GM18870 (cell line): ENCODE measurements at regions not wholly inside any gene's neighbourhood (a gene's known extent, or its start where the extent isn't known, plus 50 kb on each side); places are given as distances from the start of the nearest gene placed in this dataset.
A peak's percentile ranks its signal among the peaks of the same experiment; 100 is the strongest.
"Not testable (repeated sequence)": the region's sequence is repeated elsewhere in the genome, so short reads cannot be mapped to it uniquely, and the experiment has no call there.

ENCODE experiments used
- ATAC-seq: cut with Tn5 transposase; IDR thresholded peaks from one replicate; pipeline ENCODE4 v1.9.1; 2021; ENCODE audit warnings: moderate library complexity; ENCODE audit not compliant: unreplicated experiment

DNA sequence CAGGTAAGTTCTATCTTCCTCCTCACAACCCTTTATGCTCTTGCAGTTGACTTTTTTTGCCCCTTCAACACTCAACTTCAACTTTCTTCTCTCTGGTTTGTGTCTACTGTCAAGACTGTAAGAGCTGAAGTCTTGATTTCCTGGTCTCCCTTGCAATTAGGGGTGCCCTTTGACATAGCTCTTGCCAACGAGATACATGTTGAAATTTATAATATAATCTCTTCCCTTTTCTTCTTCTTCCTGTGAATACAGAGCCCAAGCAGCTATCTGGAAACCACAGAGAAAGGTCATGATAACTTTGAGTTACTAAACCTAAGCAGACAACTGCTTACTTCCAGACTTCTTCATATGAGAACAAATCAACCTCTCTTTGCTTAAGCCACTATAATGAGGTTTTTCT is 163.5 kb downstream of the MC4R start:
- no peak for ATAC-seq

DNA sequence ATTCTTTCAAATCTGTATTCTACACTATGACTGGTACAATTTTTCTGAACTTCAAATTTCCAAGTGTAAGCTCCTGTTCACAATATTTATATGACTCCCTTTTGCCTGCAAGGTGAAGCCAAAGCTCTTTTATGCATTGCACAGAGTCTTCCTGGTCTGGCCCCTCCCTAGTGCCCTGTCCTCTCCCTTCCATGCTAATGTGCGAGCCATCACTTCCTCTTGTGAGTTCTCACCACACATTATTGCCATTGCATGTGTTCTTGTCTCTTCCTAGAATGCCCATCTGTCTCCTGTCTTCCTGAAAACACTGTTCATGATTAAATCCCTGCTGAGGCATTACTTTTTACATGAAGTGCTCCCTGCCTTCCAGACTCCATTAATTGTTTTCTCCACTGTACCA is 169.9 kb downstream of the MC4R start:
- no peak for ATAC-seq

DNA sequence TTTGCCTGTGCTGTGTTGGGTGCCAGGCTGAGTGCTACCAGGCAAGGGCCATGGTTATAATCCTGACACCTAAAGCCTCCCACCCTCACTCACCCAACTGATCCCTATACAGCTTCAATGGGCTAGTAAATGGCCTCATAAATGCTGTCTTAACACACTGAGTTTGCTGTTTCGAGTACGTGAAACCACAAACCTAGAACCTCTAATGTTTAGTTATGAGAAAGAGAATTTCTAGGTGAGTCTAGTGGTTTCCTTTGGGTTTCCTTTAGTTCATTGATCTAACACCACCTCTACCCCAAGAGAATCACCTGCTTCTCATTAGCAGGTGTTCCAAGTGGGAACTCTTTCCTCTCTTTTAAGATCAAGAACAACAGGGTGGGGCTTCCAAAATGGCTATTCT is 172.0 kb downstream of the MC4R start:
- no peak for ATAC-seq

DNA sequence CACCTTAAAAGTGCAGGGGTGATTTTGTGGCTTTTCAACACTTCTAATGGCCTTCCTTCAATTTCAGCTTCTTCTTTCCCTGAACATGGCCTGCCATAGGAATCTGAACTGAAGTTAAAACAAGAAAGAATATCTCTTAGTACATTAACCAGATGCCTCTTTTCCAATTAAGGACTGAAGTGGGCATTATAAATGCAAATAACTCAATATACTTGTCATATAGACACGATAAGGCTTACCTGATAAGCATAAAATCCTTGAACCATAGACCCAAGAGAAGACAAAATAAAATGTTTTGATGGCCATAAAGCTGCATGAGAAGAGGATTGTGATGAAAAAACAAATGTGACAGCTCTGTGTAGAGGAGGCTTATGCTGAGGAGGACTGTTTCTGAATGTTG is 173.1 kb downstream of the MC4R start:
- ATAC-seq = no peak

DNA sequence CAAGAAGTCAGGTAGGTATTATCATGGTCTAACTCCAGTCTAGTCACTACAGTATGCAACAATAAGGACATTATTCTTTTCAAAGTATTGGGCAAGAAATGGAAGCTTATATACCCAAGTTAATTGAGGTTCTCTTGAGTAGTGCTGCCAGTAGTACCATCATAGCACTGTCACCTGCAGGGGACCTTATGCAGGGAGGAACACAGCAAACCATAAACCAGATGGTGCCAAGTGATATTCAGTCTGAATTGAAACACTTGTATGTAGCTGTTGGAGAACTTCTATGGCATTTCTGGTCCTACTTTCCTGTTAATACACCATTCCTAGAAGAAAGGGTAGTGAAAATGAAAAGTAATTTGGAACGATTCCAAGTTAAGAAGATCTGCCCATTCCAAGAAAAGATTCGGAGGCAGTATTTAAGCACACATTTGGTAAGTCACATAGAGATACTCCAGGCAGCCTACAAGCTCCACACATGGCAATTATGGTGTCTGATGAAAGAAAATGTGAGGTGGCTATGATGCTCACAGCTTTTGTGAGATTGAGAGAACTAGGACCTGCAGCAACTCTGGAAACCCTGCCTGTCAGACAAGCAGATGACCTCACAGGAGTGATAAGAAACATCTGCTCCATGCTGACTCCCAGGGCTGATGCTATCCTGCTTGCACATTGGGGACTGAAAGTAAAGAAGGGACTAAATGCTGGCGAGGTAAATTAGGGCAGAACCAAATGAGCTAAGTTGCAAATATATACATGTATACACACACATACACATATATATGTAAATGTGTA is 174.7 kb downstream of the MC4R start:
- no peak for ATAC-seq

DNA sequence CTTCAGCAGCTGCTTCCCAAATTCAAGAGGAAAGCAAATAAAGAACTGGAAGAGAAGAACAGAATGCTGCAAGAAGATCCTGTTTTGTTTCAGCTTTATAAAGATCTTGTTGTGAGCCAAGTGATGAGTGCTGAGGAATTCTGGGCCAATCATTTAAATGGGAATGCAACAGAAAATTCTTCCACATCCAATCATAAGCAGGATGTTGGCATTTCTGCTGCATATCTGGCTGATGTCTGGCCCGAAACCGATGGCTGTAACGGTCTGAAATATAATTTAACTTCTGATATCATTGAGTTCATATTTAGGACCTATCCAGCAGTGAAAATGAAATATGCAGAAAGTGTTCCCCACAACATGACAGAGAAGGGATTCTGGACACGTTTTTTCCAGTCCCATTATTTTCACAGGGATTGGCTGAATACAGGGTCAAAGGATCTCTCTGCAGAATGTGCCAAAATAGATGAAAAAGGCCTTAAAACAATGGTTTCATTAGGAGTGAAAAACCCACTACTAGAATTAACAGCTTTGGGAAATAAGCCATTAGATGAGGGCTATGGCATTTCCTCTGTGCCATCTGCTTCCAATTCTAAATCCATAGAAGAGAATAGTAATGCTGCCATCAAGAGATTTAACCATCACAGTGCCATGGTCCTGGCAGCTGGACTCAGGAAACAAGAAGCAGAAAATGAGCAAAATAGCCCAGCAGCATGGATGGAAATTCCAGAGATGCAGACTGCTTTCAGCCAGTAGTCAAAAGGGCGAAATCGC is 175.6 kb downstream of the MC4R start:
- no peak for ATAC-seq

DNA sequence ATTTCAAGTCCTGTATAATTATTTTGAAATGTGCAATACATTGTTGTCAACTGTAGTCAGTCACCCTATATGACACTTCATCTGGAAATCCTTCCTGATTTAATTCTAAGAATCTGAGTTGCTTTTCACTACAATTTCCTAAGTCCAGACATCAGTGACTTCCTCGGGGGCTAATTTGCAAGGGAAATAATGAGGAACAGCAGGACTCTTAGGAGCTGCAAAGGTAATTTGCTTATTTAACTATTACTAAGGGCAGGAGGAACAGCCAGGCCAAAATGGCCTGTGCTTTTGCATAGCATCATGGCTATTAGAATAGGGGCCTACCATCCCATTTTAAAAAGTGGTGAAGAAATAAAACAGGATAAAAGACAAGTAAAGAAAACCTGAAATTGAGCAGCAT is 178.8 kb downstream of the MC4R start:
- no peak for ATAC-seq

DNA sequence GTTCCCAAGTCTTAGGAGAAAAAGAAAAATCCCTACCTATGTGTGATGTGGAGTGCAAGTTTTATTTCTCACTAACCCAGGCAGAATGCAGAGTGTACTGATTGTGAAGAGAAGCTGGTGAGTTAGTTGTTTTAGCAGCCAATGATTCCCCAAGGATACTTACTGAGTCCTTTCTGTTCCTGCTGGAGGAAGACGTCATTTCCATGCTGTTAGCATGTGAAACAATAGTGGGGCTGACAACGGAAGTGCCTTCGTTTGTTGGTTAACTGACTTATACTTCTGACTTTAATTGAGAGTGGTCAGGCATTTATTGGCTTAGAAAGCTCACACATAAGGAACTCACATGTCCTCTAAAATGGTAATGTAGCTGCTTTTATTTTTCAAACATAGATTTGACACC is 180.6 kb downstream of the MC4R start:
- ATAC-seq = no peak

DNA sequence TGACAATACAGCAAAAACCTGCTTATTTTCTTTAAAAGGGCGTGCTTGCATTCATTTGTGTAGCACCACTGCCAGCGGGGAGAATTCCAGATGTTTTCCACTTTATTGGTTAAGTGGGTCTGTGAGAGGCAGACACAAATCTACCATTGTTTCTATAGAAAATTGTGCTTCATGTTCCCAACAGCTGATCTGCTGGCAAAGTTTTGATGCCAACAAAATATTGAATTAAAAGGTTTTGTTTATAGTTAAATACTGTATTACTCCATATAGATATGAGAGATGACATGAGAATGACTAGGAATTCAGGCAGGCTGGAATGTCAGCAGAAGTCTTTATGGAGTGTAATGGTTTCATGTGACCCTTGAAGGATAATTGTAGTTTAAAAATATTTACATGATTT is 182.7 kb downstream of the MC4R start:
- no peak for ATAC-seq

DNA sequence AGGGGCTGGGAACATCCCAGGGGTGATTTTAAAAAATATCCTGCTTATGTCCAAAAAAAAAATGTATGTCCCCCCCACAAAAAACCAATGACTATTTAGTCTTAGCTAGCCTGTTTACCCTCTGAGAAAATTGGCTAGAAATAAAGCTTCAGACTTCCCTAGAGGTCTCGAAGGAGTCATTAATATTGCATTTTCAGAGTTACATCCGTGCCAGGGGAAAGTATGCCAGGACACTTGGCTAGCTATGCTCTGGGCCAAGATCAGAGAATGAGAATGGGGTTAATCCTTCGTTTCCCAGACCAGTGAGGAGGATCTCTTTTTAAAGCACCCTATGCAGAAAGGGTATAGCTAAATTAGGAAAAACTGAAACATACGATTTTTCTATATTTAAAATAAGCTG is 183.6 kb downstream of the MC4R start:
- no peak for ATAC-seq

DNA sequence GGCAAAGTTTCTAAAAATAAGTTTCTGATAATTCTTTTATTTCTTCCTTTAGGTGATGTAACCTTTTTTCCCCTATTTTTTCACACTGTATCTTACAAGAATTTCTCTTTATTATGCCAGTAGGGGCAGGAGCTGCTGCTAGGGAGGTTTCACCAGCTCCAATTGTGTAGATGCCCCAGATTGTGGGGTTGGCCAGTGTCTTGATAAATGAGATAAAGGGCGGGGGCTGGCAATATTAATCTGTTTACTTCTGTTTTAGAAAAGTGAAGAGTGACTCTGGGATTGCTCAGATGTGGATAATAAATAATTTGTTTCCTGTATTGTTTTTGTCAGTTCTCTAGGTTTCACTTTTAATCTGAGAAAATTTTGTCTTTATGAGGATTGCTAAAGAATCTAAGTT is 190.4 kb downstream of the MC4R start:
- ATAC-seq = no peak

DNA sequence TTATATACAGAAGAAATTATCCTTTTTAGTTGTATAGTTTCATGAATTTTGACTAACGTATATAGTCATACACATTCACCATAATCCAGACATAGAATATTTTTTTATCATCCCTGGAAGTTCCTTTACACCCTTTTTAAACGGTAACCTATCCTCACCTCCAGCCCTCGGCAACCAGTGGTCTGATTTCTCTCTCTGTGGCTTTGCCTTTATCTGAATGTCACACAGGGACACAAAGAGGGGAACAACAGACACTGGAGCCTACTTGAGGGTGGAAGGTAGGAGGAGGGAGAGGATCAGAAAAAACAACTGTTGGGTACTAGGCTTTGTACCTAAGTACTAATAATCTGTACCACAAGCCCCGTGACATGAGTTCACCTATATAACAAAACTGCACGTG is 191.9 kb downstream of the MC4R start:
- ATAC-seq = no peak

DNA sequence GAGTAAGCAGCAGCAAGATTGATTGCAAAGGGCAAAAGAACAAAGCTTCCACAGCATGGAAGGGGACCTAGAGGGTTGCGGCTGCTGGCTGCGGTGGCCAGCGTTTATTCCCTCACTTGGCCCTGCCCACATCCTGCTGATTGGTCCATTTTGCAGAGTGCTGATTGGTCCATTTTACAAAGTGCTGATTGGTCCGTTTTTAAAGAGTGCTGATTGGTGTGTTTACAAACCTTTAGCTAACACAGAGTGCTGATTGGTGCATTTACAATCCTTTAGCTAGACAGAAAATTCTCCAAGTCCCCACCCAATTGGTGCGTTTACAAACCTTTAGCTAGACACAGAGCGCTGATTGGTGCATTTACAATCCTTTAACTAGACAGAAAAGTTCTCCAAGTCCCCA is 194.4 kb downstream of the MC4R start:
- not testable (repeated sequence) for ATAC-seq

DNA sequence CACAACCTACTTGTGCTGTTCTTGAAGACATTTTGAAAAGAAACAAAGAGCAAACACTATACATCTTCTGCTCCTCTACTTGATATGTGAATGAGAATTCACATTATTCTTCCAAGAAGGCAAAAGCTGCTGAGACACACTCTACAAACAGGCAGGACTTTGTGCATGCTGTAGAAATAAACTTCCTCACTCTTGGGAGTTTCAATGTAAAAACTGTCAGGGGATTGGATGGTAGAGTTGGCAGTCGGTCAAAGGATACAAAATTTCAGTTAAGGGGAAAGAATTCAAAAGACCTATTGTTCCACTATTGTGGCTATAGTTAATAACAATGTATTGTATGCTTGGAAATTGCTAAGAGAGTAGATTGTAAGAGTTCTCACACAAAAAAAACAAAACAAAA is 196.3 kb downstream of the MC4R start:
- ATAC-seq = no peak

DNA sequence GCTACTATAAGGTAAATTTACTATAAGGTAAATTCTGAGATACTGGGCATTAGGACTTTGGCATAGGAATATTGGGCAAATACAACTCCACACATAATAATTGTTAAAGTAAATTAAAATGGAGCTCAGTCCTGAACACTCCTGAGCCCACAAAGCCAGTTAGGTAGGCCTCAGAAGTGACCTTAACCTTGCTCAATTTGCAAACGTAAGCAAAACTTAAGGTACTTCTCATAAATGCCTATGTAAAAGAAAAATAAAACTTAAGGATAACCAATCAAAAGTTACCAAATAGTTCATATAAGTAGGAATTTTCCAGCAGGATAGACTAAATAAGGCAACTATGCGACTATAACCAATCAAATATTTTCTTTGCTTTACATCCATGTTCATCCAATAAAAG is 197.7 kb downstream of the MC4R start:
- no peak for ATAC-seq

DNA sequence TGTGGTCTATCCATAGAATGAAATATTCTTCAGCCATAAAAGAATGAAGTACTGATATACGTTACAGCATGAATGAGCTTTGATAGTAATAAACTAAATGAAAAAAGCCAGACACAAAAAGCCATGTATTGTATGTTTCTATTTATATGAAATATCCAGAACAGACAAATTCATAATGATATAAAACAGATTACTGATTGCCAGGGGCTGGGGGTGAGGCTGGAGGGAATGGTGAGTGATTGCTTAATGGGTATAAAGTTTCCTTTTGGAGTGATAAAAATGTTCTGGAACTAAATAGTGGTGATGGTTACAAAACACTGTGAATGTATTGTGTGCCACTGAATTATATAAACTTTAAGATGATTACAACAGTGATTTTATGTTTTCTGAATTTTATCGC is 200.5 kb downstream of the MC4R start:
- ATAC-seq = no peak

DNA sequence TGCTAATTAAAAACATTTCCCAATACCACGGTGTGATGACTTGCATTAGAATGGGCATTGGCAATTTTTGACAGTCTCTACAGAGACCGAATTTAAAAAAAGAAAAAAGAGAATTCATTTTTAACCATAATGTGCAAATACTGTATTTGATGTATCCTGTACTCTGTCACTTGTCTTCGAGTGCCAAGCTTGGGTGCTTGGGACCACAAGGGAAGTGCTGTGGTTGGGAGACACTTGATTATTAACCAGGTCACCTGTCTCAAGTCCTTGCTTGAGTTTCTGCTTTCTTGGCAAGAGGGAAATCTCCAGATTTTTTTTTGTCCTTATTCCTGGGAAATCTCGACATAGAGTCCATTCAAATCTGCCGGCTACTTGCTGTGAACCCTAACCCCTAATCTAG is 209.0 kb downstream of the MC4R start:
- ATAC-seq = peak; percentile 79

DNA sequence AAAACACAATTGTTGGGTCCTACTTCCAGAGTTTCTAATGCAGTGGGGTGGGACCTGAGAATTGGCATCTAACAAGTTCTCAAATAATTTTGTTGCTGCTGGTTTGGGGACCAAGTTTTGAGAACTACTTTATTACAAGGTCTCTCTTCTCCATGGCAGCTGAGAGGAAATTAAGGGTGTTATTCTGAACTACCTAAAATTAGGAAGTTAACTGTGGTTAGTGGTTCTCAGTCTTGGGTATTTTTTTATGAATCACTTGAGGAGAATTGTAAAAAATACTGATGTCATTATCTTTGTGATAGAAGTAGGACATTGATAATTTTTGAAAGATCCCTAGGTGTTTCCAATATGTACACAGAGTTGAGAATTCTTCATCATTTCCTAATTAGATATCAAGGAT is 210.2 kb downstream of the MC4R start:
- ATAC-seq = peak; percentile 49

DNA sequence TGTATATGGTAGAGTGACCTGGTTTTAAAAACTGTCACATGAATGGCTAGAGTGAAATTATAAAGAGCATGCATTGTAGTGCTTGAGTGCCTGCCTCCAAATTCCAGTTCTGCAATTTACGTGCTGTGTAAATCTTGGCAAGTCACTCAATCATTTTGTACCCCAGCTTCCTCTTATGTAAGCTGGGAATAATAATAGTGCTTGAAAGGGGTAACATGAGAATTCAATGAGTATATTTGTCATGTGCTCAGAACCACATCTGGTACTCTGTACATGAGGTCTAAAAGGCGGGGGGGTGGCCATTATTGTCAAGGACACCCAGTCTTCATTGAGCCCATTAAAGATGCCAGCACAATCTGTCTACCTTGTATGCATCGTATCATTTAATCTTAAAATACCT is 214.8 kb downstream of the MC4R start:
- ATAC-seq = no peak

DNA sequence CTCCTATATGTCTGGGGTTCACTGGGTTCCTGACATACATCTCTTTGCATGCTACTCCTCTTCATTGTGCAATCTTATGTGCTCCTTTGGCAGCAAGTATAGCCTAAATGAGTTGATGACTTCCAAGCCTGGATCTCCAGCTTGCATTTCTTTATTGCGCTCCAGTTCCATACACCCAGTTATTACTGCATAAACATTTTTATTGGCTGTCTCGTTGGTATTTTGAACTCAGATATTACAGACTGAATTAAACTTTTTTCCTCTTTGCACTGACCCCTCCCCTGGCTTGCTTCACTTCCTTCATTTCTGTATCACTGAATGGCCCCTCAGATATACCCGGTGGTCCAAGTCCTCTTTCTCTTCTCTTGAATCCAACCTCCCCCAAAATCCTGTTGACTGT is 219.2 kb downstream of the MC4R start:
- ATAC-seq = no peak

DNA sequence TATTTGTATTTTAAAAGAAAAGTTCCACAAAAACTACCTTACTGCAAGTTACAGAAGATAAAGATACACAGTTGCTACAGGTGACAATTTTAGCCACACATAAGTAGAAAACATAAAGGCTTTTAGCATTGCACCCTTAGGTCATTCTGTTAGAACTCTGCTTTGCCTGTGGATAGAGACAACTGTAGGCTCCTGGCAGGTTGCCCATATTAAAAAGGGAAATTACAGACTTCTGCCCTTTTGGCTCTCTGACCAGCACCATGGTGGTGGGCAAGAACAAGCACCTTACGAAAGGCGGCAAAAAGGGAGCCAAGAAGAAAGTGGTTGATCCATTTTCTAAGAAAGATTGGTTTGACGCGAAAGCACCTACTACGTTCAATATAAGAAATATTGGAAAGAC is 223.3 kb downstream of the MC4R start:
- ATAC-seq = no peak

DNA sequence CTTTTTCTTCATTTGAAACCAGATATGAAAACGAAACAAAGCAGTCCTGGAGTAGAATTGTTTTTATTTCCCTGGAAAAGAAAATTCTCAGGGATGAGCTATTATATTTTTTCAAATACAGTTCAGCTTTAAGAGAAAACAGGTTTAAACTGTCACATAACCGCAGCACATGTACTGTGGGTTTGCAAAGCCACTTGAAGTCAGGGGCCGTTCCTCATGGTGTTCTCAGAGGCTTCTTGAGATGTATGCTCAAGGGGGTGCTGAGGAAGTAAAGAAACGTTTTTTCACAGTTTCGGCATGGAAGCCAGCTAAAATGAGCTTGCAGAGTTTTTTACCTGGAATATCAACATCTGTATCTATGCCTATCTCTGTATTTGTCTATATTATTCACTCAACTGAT is 225.3 kb downstream of the MC4R start:
- no peak for ATAC-seq
